Activated T-helper 17 cell treated with anti-CD3 and anti-CD28 coated beads, Interleukin-2, amount 50 U/mL, for 72 hours (primary cell): ENCODE measurements at regions not wholly inside any gene's neighbourhood (a gene's known extent, or its start where the extent isn't known, plus 50 kb on each side); places are given as distances from the start of the nearest gene placed in this dataset.

Experiments used
- ATAC-seq: fragments of 150-1000 bp; cut with Tn5 transposase; replicated peaks from 2 replicates; pipeline ENCODE4 v1.10.0; 2021; ENCODE audit warnings: mild to moderate bottlenecking, moderate library complexity
- H3K27ac Mint-ChIP-seq: one replicate; pipeline ENCODE4 v1.8.0; 2022; ENCODE audit warnings: mixed read lengths
- H3K27me3 Mint-ChIP-seq: one replicate; pipeline ENCODE4 v1.8.0; 2022; ENCODE audit warnings: mixed read lengths
- H3K36me3 Mint-ChIP-seq: one replicate; pipeline ENCODE4 v1.8.0; 2022; ENCODE audit warnings: low read depth, mild to moderate bottlenecking, mixed read lengths
- H3K4me1 Mint-ChIP-seq: one replicate; pipeline ENCODE4 v1.8.0; 2022; ENCODE audit warnings: mixed read lengths
- H3K4me3 Mint-ChIP-seq: one replicate; pipeline ENCODE4 v1.8.0; 2022; ENCODE audit warnings: mild to moderate bottlenecking, mixed read lengths
- H3K9me3 Mint-ChIP-seq: one replicate; pipeline ENCODE4 v1.8.0; 2022; ENCODE audit warnings: mixed read lengths

- no peak for ATAC-seq
- no peaks in the 10 kb centered on the region for H3K4me1 Mint-ChIP-seq
- H3K4me3 Mint-ChIP-seq, result no peak overlapping the region
- peaks cover 7% of the 10 kb centered on the region for H3K27me3 Mint-ChIP-seq
- H3K9me3 Mint-ChIP-seq, result no peaks in the 10 kb centered on the region
- no peak overlapping the region for H3K27ac Mint-ChIP-seq
- H3K36me3 Mint-ChIP-seq, result no peaks in the 10 kb centered on the region
Observed at GRCh38 chr10:64067009-64067606, 545.9 kb downstream of the REEP3 start.

GRCh38 chr10:64067859-64068258 is 546.7 kb downstream of the REEP3 start:
- H3K4me1 Mint-ChIP-seq, result no peaks in the 10 kb centered on the region
- no peak overlapping the region for H3K4me3 Mint-ChIP-seq
- no peak overlapping the region for H3K27ac Mint-ChIP-seq
- no peaks in the 10 kb centered on the region for H3K36me3 Mint-ChIP-seq
- peaks cover 7% of the 10 kb centered on the region for H3K27me3 Mint-ChIP-seq
- no peaks in the 10 kb centered on the region for H3K9me3 Mint-ChIP-seq
- ATAC-seq, result no peak

DNA sequence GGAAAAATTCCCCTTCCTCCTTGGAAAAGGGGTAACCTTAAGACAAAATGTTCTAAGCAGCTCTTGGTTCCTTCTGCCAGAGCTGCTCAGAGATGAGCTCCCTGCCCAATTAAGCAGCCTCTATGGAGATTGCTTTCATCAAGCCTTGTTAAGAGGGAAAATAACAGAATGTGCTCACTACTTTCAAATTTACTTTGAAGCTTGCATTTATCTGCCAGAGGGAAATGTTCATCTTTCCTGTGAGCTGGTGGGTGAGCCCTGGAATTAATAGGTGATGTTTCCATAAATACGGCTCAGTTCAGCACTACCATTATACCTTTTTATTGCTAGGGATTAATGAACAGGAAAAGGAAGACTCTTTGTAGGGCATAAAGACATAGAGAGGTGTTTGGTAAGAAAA is 549.0 kb downstream of the REEP3 start:
- Mint-ChIP-seq H3K4me1 (no peaks in the 10 kb centered on the region), H3K27ac (no peak overlapping the region), H3K9me3 (no peaks in the 10 kb centered on the region), H3K4me3 (no peak overlapping the region), H3K36me3 (no peaks in the 10 kb centered on the region), H3K27me3 (peaks cover 19% of the 10 kb centered on the region)
- ATAC-seq, result no peak

DNA sequence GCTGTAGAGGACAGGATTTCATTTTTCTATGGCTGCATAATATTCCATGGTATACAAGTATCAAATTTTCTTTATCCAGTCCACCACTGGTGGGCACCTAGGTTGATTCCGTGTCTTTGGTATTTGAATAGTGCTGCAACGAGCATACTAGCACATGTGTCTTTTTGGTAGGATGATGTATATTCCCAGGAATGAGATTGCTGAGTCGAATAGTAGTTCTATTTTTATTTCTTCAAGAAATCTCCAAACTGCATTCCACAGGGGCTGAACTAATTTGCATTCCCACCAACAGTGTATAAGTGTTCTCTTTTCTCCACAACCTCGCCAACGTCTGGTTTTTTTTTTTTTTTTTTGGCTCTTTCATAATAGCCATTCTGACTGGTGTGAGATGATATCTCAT is 550.0 kb downstream of the REEP3 start:
- Mint-ChIP-seq H3K27ac (no peak overlapping the region), H3K4me1 (no peaks in the 10 kb centered on the region), H3K27me3 (peaks cover 23% of the 10 kb centered on the region), H3K9me3 (no peaks in the 10 kb centered on the region), H3K4me3 (no peak overlapping the region), H3K36me3 (no peaks in the 10 kb centered on the region)
- ATAC-seq, result no peak

GRCh38 chr10:64075604-64076003 is 554.4 kb downstream of the REEP3 start:
- no peaks in the 10 kb centered on the region for H3K4me1 Mint-ChIP-seq
- H3K36me3 Mint-ChIP-seq, result no peaks in the 10 kb centered on the region
- no peak for ATAC-seq
- H3K27me3 Mint-ChIP-seq, result peaks cover 23% of the 10 kb centered on the region
- H3K9me3 Mint-ChIP-seq, result no peaks in the 10 kb centered on the region
- no peak overlapping the region for H3K27ac Mint-ChIP-seq
- H3K4me3 Mint-ChIP-seq, result no peak overlapping the region

DNA sequence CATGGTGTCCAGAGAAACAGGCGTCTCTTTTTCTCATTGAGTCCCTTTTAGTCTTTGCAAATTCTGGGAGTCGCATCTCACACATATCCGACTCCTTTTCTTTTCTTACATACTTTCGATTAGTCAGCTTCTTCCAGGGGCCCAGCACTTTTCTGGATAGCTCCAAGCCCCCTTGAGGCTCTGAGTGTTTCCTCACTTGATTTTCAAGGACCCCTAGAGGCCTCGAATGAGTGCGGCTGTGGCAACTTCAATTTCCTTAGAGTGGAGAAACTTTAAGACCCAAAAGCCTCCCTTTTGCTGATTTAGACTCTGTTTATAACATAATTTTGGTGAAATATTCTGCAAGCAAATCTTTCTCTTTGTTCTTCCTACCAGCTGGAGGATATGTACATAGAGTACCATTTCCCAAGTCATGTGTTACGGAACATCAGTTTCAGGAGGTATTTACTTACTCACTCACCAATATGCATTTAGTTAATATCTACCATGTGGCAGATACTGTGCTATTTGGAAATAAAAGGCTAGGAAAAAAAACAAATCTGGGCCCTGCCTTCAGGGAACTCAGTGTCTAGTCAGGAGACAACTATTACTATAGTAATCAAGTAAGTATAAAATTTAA is 555.2 kb downstream of the REEP3 start:
- Mint-ChIP-seq H3K9me3 (no peaks in the 10 kb centered on the region), H3K27ac (no peak overlapping the region), H3K27me3 (peaks cover 23% of the 10 kb centered on the region), H3K36me3 (no peaks in the 10 kb centered on the region), H3K4me3 (no peak overlapping the region), H3K4me1 (no peaks in the 10 kb centered on the region)
- no peak for ATAC-seq

DNA sequence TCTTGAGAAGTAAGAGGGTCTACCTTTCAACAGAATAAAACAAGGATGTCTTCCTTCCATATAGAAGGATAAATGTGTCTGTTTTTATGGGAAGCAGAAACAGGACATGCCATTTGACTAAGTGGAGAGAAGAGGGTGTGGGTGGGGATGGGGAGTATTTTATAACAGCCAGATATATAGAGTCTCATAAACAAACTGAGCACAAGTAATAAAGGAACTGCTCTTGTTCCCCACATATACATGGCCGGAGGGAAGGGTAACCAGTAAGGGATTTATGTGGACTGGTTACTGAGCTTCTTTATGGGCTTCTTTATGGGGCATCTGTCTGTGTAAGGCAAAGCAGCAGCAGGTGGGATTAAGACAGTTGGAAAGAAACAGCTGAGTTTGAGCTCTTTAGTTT is 558.1 kb downstream of the REEP3 start:
- Mint-ChIP-seq H3K36me3 (no peaks in the 10 kb centered on the region), H3K4me1 (no peaks in the 10 kb centered on the region), H3K4me3 (no peak overlapping the region), H3K27me3 (peaks cover 14% of the 10 kb centered on the region), H3K9me3 (no peaks in the 10 kb centered on the region), H3K27ac (no peak overlapping the region)
- ATAC-seq, result no peak

GRCh38 chr10:64080071-64080470 is 558.9 kb downstream of the REEP3 start:
- no peak for ATAC-seq
- Mint-ChIP-seq H3K4me1 (no peaks in the 10 kb centered on the region), H3K27ac (no peak overlapping the region), H3K9me3 (no peaks in the 10 kb centered on the region), H3K4me3 (no peak overlapping the region), H3K36me3 (no peaks in the 10 kb centered on the region), H3K27me3 (peaks cover 7% of the 10 kb centered on the region)

GRCh38 chr10:64081947-64082482 is 560.8 kb downstream of the REEP3 start:
- H3K9me3 Mint-ChIP-seq, result no peaks in the 10 kb centered on the region
- ATAC-seq, result no peak
- H3K4me1 Mint-ChIP-seq, result no peaks in the 10 kb centered on the region
- no peaks in the 10 kb centered on the region for H3K36me3 Mint-ChIP-seq
- H3K27ac Mint-ChIP-seq, result no peak overlapping the region
- H3K4me3 Mint-ChIP-seq, result no peak overlapping the region
- no peaks in the 10 kb centered on the region for H3K27me3 Mint-ChIP-seq

GRCh38 chr10:64086083-64086767 is 565.0 kb downstream of the REEP3 start:
- Mint-ChIP-seq H3K4me1 (no peaks in the 10 kb centered on the region), H3K9me3 (no peaks in the 10 kb centered on the region), H3K27me3 (no peaks in the 10 kb centered on the region), H3K27ac (no peak overlapping the region), H3K36me3 (no peaks in the 10 kb centered on the region), H3K4me3 (no peak overlapping the region)
- ATAC-seq, result no peak

- Mint-ChIP-seq H3K9me3 (no peaks in the 10 kb centered on the region), H3K27me3 (no peaks in the 10 kb centered on the region), H3K36me3 (no peaks in the 10 kb centered on the region), H3K27ac (no peak overlapping the region), H3K4me3 (no peak overlapping the region), H3K4me1 (no peaks in the 10 kb centered on the region)
- ATAC-seq, result no peak
Observed at GRCh38 chr10:64089648-64090047, 568.4 kb downstream of the REEP3 start.

DNA sequence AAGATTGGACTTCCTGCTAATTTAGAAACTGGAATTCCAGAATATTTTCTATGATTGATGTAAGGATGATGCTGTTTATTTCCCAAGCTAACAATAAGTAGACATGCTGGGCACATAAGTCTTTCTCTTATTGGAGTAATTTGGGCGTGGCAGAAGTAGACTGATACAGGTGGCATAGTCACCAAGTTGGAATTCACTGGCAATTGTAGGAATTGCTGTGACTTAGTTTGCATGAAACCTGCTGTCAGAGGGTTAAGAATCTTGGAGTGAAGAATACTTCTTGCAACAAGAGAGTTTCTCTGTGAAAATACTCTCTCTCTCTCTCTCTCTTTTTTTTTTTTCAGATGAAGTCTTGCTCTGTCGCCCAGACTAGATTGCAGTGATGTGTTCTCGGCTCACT is 569.7 kb downstream of the REEP3 start:
- H3K4me1 Mint-ChIP-seq, result no peaks in the 10 kb centered on the region
- no peaks in the 10 kb centered on the region for H3K9me3 Mint-ChIP-seq
- H3K27me3 Mint-ChIP-seq, result no peaks in the 10 kb centered on the region
- ATAC-seq, result no peak
- H3K4me3 Mint-ChIP-seq, result no peak overlapping the region
- H3K36me3 Mint-ChIP-seq, result no peaks in the 10 kb centered on the region
- no peak overlapping the region for H3K27ac Mint-ChIP-seq

DNA sequence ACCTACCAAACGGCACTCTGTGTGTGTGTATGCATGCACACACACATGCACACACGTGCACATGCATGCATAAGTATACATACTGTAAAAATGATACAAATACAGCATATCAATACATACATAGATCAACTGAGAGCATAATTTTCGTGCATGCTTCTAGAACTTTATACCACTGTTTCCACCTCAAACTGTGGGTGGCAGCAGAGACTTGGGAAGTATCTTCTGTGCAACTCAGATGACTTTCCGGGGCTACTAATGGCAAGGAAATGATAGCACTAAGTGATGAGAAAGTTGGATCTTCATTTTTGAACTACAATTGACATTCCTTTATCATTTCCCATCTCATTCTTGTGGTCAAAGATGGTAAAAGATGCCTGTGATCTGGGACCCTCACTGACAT is 570.7 kb downstream of the REEP3 start:
- H3K4me3 Mint-ChIP-seq, result no peak overlapping the region
- no peak for ATAC-seq
- no peaks in the 10 kb centered on the region for H3K4me1 Mint-ChIP-seq
- H3K9me3 Mint-ChIP-seq, result no peaks in the 10 kb centered on the region
- H3K36me3 Mint-ChIP-seq, result no peaks in the 10 kb centered on the region
- H3K27ac Mint-ChIP-seq, result no peak overlapping the region
- no peaks in the 10 kb centered on the region for H3K27me3 Mint-ChIP-seq

DNA sequence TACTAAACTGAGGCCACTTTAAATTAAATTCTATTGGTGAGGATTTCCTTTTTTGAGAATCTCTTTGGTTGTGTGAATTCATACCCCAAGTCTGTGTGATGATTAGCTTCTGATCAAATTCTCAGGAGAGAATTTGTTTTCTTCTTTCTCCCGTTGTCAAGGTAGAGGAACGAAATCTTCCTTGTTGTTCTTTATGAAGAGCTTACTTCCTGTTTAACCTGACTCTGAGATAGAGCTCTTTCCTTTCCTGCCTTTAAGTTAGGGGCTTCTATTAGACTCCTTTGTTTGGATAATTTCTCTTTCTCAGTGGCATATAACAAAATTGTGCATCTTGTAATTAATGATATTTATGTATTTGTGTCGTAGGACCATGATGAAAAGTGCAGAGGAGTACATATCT is 572.1 kb downstream of the REEP3 start:
- no peak overlapping the region for H3K27ac Mint-ChIP-seq
- no peaks in the 10 kb centered on the region for H3K4me1 Mint-ChIP-seq
- no peaks in the 10 kb centered on the region for H3K27me3 Mint-ChIP-seq
- no peak for ATAC-seq
- no peak overlapping the region for H3K4me3 Mint-ChIP-seq
- H3K36me3 Mint-ChIP-seq, result no peaks in the 10 kb centered on the region
- no peaks in the 10 kb centered on the region for H3K9me3 Mint-ChIP-seq

- Mint-ChIP-seq H3K4me1 (no peaks in the 10 kb centered on the region), H3K27me3 (no peaks in the 10 kb centered on the region), H3K9me3 (no peaks in the 10 kb centered on the region), H3K36me3 (no peaks in the 10 kb centered on the region), H3K27ac (no peak overlapping the region), H3K4me3 (no peak overlapping the region)
- ATAC-seq, result peak; percentile 49
Observed at GRCh38 chr10:64093946-64094535, 572.8 kb downstream of the REEP3 start.
